ENCODE measurements at regions not wholly inside any gene's neighbourhood (a gene's known extent, or its start where the extent isn't known, plus 50 kb on each side); places are given as distances from the start of the nearest gene placed in this dataset.

GRCh38 chrY:7672796-7673195 lies 761.2 kb upstream of the AMELY start:
- no peak overlapping the region for H3K27ac ChIP-seq
- H3K4me3 ChIP-seq = no peak overlapping the region
- no peaks in the 10 kb centered on the region for H3K36me3 ChIP-seq
- no peaks in the 10 kb centered on the region for H3K27me3 ChIP-seq
- H3K4me1 ChIP-seq = no peaks in the 10 kb centered on the region
- WGBS, 2 donors (ENCODE audit: low coverage in 1 of 2) = 100% methylated on average over 2 of the region's 15 CpGs; no CpG with 5 or more reads in 1 of the 2 donors
- no peak for TF ChIP-seq POLR2A (IDR thresholded peaks at IDR 0.05)
- no peak for TF ChIP-seq CTCF (IDR thresholded peaks at IDR 0.05)
- TF ChIP-seq POLR2AphosphoS5 (IDR thresholded peaks at IDR 0.05) = no peak
- no peak for TF ChIP-seq EP300 (IDR thresholded peaks at IDR 0.05)
- no peaks in the 10 kb centered on the region for H3K9me3 ChIP-seq
- no peak for ATAC-seq

GRCh38 chrY:7663261-7663660 lies 751.7 kb upstream of the AMELY start:
- Histone ChIP-seq H3K27ac (no peak overlapping the region), H3K9me3 (no peaks in the 10 kb centered on the region), H3K27me3 (no peaks in the 10 kb centered on the region), H3K36me3 (no peaks in the 10 kb centered on the region), H3K4me3 (no peak overlapping the region), H3K4me1 (no peaks in the 10 kb centered on the region)
- ATAC-seq = no peak
- TF ChIP-seq POLR2A (IDR thresholded peaks at IDR 0.05) (no peak), POLR2AphosphoS5 (IDR thresholded peaks at IDR 0.05) (no peak), EP300 (IDR thresholded peaks at IDR 0.05) (no peak), CTCF (IDR thresholded peaks at IDR 0.05) (no peak)
- WGBS, 2 donors (ENCODE audit: low coverage in 1 of 2) = 100% methylated on average over 1 of the region's 4 CpGs; no CpG with 5 or more reads in 1 of the 2 donors

- Histone ChIP-seq H3K36me3 (no peaks in the 10 kb centered on the region), H3K27ac (no peak overlapping the region), H3K9me3 (no peaks in the 10 kb centered on the region), H3K4me3 (no peak overlapping the region), H3K4me1 (no peaks in the 10 kb centered on the region), H3K27me3 (no peaks in the 10 kb centered on the region)
- 100% methylated on average over 3 of the region's 5 CpGs; no CpG with 5 or more reads in 1 of the 2 donors for whole genome bisulfite sequencing, 2 donors (ENCODE audit: low coverage in 1 of 2)
- TF ChIP-seq CTCF (IDR thresholded peaks at IDR 0.05) (no peak), POLR2A (IDR thresholded peaks at IDR 0.05) (no peak), POLR2AphosphoS5 (IDR thresholded peaks at IDR 0.05) (no peak), EP300 (IDR thresholded peaks at IDR 0.05) (no peak)
- ATAC-seq = no peak
These were observed 747.5 kb upstream of the AMELY start for GRCh38 chrY:7659047-7659446.

GRCh38 chrY:7656596-7656995 lies 745.0 kb upstream of the AMELY start:
- H3K27ac ChIP-seq = no peak overlapping the region

More at GRCh38 chrY:7656596-7656995, 745.0 kb upstream of the AMELY start:
- ATAC-seq = no peak
- Histone ChIP-seq H3K4me3 (no peak overlapping the region), H3K4me1 (no peaks in the 10 kb centered on the region), H3K27me3 (no peaks in the 10 kb centered on the region), H3K36me3 (no peaks in the 10 kb centered on the region), H3K9me3 (no peaks in the 10 kb centered on the region)
- TF ChIP-seq POLR2A (IDR thresholded peaks at IDR 0.05) (no peak), CTCF (IDR thresholded peaks at IDR 0.05) (no peak), POLR2AphosphoS5 (IDR thresholded peaks at IDR 0.05) (no peak), EP300 (IDR thresholded peaks at IDR 0.05) (no peak)
- WGBS, 2 donors (ENCODE audit: low coverage in 1 of 2) = no CpG with 5 or more reads among the region's 5 CpGs

Data from gastroesophageal sphincter (tissue), 4 donors.